B cell (primary cell): ENCODE measurements at regions not wholly inside any gene's neighbourhood (a gene's known extent, or its start where the extent isn't known, plus 50 kb on each side); places are given as distances from the start of the nearest gene placed in this dataset.

Source experiments
- ATAC-seq: fragments of 200-7000 bp; cut with Tn5 transposase; one replicate; pipeline ENCODE4 v1.10.0; 2021; ENCODE audit warnings: low read depth, mild to moderate bottlenecking, moderate number of reproducible peaks, moderate library complexity
- CTCF ChIA-PET: fragments of 350-600 bp; sonication (Branson Sonifier 250); formaldehyde crosslinking; loops from one replicate; lab custom pipeline; 2021; ENCODE audit warnings: antibody characterized with exemption, inconsistent platforms; lab: Charles Lee
- POLR2A ChIA-PET: fragments of 350-600 bp; sonication (Branson Sonifier 250); formaldehyde crosslinking; loops from one replicate; lab custom pipeline; 2021; ENCODE audit warnings: antibody characterized with exemption; lab: Charles Lee
- DNase-seq: peaks from one replicate; pipeline ENCODE4 v3.0.0; 2013
- H2AFZ ChIP-seq: 2 replicates; pipeline ENCODE4 v1.6.1; 2012; ENCODE audit warnings: mild to moderate bottlenecking, low read depth, low read length; ENCODE audit not compliant: insufficient read depth, poor library complexity, severe bottlenecking
- H3K27ac ChIP-seq, 2 donors: 1 replicate in 1 of 2; 2 replicates in 1 of 2; pipeline ENCODE4 v1.5.1; 2012 to 2013; ENCODE audit warnings: low read length in 2 of 2, mild to moderate bottlenecking in 2 of 2, moderate library complexity in 1 of 2
- H3K27me3 ChIP-seq, 4 experiments: fragments of 200-600 bp in 1 of 4; sonication (generic) in 1 of 4; replicated peaks in 1 of 4; 1 replicate in 2 of 4; 2 replicates in 2 of 4; pipeline versions ENCODE4 v1.6.1 to v1.7.0; 2013 to 2016; ENCODE audit warnings: low read length in 3 of 4, mild to moderate bottlenecking in 2 of 4, mixed read lengths in 1 of 4, moderate library complexity in 1 of 4; ENCODE audit not compliant: insufficient read depth in 4 of 4, control insufficient read depth in 3 of 4; ENCODE audit errors: control extremely low read depth in 1 of 4
- H3K36me3 ChIP-seq, 2 experiments: replicated peaks in 1 of 2; 1 replicate in 1 of 2; 2 replicates in 1 of 2; pipeline versions ENCODE4 v1.6.1 to v1.7.1; 2013; ENCODE audit warnings: low read length in 1 of 2; ENCODE audit not compliant: insufficient read depth in 2 of 2, control insufficient read depth in 1 of 2; ENCODE audit errors: control extremely low read depth in 1 of 2, extremely low read depth in 1 of 2
- H3K4me1 ChIP-seq, 2 donors: fragments of 200-600 bp in 1 of 2; sonication (generic) in 1 of 2; 1 replicate in 1 of 2; 2 replicates in 1 of 2; pipeline versions ENCODE4 v1.5.1 to v1.6.1; 2013 to 2017; ENCODE audit warnings: low read length in 2 of 2; ENCODE audit not compliant: control insufficient read depth in 2 of 2, insufficient read depth in 2 of 2
- H3K4me2 ChIP-seq: replicated peaks from 2 replicates; pipeline ENCODE3; 2012; ENCODE audit warnings: mild to moderate bottlenecking, low read depth, low read length; ENCODE audit not compliant: poor library complexity, severe bottlenecking
- H3K4me3 ChIP-seq, 5 experiments: fragments of 200-600 bp in 1 of 5; sonication (generic) in 1 of 5; 1 replicate in 3 of 5; 2 replicates in 2 of 5; pipeline versions ENCODE4 v1.5.1 to v1.7.0; 2011 to 2016; ENCODE audit warnings: low read length in 4 of 5, mild to moderate bottlenecking in 4 of 5, low read depth in 2 of 5, control low read depth in 1 of 5, moderate library complexity in 1 of 5; ENCODE audit not compliant: insufficient read depth in 1 of 5; ENCODE audit errors: control extremely low read depth in 1 of 5, extremely low read depth in 1 of 5
- H3K79me2 ChIP-seq: fragments of 200-600 bp; sonication (generic); one replicate; pipeline ENCODE4 v1.6.0; 2016; ENCODE audit warnings: low read length; ENCODE audit not compliant: control insufficient read depth, insufficient read depth
- H3K9ac ChIP-seq: fragments of 200-600 bp; sonication (generic); 2 replicates; pipeline ENCODE4 v1.6.1; 2017; ENCODE audit warnings: mild to moderate bottlenecking, low read length, moderate library complexity
- H3K9me3 ChIP-seq, 3 donors: one replicate each; pipeline versions ENCODE4 v1.6.1 to v1.7.1; 2013; ENCODE audit warnings: low read length in 2 of 3; ENCODE audit not compliant: control insufficient read depth in 2 of 3, insufficient read depth in 1 of 3; ENCODE audit errors: control extremely low read depth in 1 of 3
- H4K20me1 ChIP-seq: 2 replicates; pipeline ENCODE4 v1.6.0; 2012; ENCODE audit warnings: mild to moderate bottlenecking, low read length; ENCODE audit not compliant: insufficient read depth, control insufficient read depth, poor library complexity, severe bottlenecking
- H3K27ac Mint-ChIP-seq: one replicate; pipeline ENCODE4 v1.8.0; 2021; ENCODE audit warnings: mixed read lengths
- H3K27me3 Mint-ChIP-seq: one replicate; pipeline ENCODE4 v1.8.0; 2021; ENCODE audit warnings: mixed read lengths
- H3K4me1 Mint-ChIP-seq: one replicate; pipeline ENCODE4 v1.8.0; 2021; ENCODE audit warnings: mixed read lengths
- H3K4me3 Mint-ChIP-seq: one replicate; pipeline ENCODE4 v1.8.0; 2021; ENCODE audit warnings: mixed read lengths
- H3K9me3 Mint-ChIP-seq: one replicate; pipeline ENCODE4 v1.8.0; 2022; ENCODE audit warnings: mixed read lengths; ENCODE audit not compliant: insufficient read depth
- EZH2 ChIP-seq: IDR thresholded peaks from 2 replicates; pipeline ENCODE4 v1.6.1; 2012; ENCODE audit warnings: borderline replicate concordance, low read depth, mild to moderate bottlenecking, moderate library complexity, low read length; ENCODE audit not compliant: insufficient read depth, poor library complexity, severe bottlenecking
- WGBS: methylation state at CpG from one replicate; pipeline ENCODE4 v1.1.5; 2013; ENCODE audit warnings: missing lambda C conversion rate; ENCODE audit not compliant: insufficient coverage; 5-methylcytosine and 5-hydroxymethylcytosine counted together
- intact Hi-C: fragments of 100-400 bp; cut with micrococcal nuclease; formaldehyde crosslinking; loops from one replicate; pipeline ENCODE4 v1.10.0; 2022
- TF ChIP-seq, protein P1 (sequence below): fragments of 200-600 bp; IDR thresholded peaks from one replicate; pipeline ENCODE4 v1.8.0; 2022; ENCODE audit warnings: antibody characterized with exemption, mild to moderate bottlenecking

DNA sequence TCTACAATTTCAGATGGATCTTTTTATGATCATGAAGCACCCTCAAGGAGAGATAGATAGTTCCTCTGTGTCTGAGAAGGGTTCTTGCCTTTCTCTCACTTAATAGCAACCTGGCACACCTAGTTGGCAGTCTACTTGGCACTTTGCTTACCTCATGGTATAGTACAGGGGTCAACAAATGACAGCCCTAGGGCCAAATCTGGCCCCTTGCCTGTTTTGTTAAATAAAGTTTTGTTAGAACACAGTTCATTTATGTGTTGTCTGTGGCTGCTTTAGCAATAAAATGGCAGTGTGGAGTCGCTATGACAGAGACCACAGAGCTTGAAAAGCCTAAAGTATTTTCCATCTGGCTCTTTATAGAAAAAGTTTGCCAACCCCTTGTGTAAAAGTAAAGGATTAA, 119.3 kb upstream of the CPEB4 start:
- H3K27me3 Mint-ChIP-seq = no peaks in the 10 kb centered on the region
- no peak overlapping the region for H2AFZ ChIP-seq
- no peak for TF ChIP-seq EZH2

DNA sequence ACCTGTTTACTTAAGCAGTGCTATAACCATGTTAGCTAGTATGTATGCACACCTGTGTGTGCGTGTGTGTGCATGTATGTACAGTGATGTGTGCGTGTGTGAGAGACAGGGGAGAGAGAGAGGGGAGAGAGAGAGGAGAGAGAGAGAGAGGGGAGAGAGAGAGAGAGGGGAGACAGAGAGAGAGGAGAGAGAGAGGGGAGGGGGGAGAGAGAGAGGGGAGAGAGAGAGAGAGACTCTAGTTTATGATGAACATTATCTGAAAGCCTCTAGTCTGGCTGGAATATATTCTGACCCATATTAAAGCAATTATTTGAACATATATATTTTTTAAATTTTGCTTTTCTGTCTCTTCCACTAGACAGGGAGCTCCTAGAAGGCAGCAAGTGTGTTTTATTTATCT, 117.5 kb upstream of the CPEB4 start:
- intact Hi-C loops = no loop called here
- ATAC-seq (no peak), DNase-seq (no peak)
- no CpG with 5 or more reads among the region's 2 CpGs for WGBS
- H3K27me3 Mint-ChIP-seq = no peaks in the 10 kb centered on the region
- Histone ChIP-seq H3K4me2 (no peak overlapping the region), H2AFZ (no peak overlapping the region), H3K9me3 (no peaks in the 10 kb centered on the region), H3K36me3 (no peaks in the 10 kb centered on the region), H3K27me3 (no peaks in the 10 kb centered on the region), H3K27ac (no peak overlapping the region), H3K4me1 (peaks cover 5 to 8% of the 10 kb centered on the region in 2 donors), H4K20me1 (no peaks in the 10 kb centered on the region), H3K4me3 (no peak overlapping the region), H3K79me2 (no peaks in the 10 kb centered on the region), H3K9ac (no peak overlapping the region)
- no peaks in the 10 kb centered on the region for H3K9me3 Mint-ChIP-seq
- no peak overlapping the region for H3K4me3 Mint-ChIP-seq
- peaks cover 11% of the 10 kb centered on the region for H3K4me1 Mint-ChIP-seq
- H3K27ac Mint-ChIP-seq = no peak overlapping the region
- TF ChIP-seq, protein P1, sequence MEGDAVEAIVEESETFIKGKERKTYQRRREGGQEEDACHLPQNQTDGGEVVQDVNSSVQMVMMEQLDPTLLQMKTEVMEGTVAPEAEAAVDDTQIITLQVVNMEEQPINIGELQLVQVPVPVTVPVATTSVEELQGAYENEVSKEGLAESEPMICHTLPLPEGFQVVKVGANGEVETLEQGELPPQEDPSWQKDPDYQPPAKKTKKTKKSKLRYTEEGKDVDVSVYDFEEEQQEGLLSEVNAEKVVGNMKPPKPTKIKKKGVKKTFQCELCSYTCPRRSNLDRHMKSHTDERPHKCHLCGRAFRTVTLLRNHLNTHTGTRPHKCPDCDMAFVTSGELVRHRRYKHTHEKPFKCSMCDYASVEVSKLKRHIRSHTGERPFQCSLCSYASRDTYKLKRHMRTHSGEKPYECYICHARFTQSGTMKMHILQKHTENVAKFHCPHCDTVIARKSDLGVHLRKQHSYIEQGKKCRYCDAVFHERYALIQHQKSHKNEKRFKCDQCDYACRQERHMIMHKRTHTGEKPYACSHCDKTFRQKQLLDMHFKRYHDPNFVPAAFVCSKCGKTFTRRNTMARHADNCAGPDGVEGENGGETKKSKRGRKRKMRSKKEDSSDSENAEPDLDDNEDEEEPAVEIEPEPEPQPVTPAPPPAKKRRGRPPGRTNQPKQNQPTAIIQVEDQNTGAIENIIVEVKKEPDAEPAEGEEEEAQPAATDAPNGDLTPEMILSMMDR = no peak
- TF ChIP-seq EZH2 = no peak
- ChIA-PET CTCF (no interaction called here), POLR2A (no interaction called here)

More for the DNA sequence above, 119.3 kb upstream of the CPEB4 start:
- Histone ChIP-seq H3K9ac (no peak overlapping the region), H3K36me3 (no peaks in the 10 kb centered on the region), H3K79me2 (no peaks in the 10 kb centered on the region), H3K4me3 (no peak overlapping the region), H3K27ac (no peak overlapping the region), H3K4me2 (no peak overlapping the region), H3K4me1 (peaks cover 4 to 9% of the 10 kb centered on the region in 2 donors), H3K27me3 (no peaks in the 10 kb centered on the region), H4K20me1 (no peaks in the 10 kb centered on the region), H3K9me3 (no peaks in the 10 kb centered on the region)
- Mint-ChIP-seq H3K4me3 (no peak overlapping the region), H3K27ac (no peak overlapping the region), H3K4me1 (peaks cover 17% of the 10 kb centered on the region), H3K9me3 (no peaks in the 10 kb centered on the region)
- POLR2A ChIA-PET = interaction anchor here (0.6 kb wide), 1 partner anchor 59 kb away, joined by 3 read pairs; no protein-coding TSS in a partner anchor
- no peak for DNase-seq
- intact Hi-C loops = no loop called here
- 100% methylated on average over 1 of the region's 1 CpG for WGBS
- CTCF ChIA-PET = no interaction called here
- ATAC-seq = no peak
